ENCODE measurements at regions not wholly inside any gene's neighbourhood (a gene's known extent, or its start where the extent isn't known, plus 50 kb on each side); places are given as distances from the start of the nearest gene placed in this dataset.

- TF ChIP-seq POLR2A (IDR thresholded peaks at IDR 0.05; ENCODE audit: low read length) (no peak), GATA1 (IDR thresholded peaks at IDR 0.05; ENCODE audit: low read depth, low read length) (no peak)
Observed at GRCh38 chr2:60318544-60318943, 234.9 kb downstream of the BCL11A start.
